ENCODE measurements at regions not wholly inside any gene's neighbourhood (a gene's known extent, or its start where the extent isn't known, plus 50 kb on each side); places are given as distances from the start of the nearest gene placed in this dataset.

DNA sequence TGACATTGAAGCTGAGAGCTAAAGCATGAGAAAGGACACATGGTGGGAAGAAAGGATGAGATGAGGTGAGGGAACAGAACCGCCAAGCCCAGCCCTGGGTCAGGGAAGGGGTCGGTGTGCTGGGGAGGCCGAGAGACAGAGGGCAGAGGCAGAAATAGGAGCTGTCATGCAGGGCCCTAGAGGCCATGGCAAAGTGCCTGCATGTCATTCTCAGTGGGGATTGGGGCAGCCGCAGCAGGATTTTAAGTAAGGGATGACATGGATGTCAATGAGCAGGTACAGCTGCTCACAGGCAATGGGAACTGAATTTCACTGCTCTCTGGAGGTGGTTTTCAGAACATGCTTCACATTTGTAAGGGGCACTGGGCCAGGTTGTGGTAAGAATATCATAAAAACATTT is 227.4 kb downstream of the RAB11FIP2 start:
- Histone ChIP-seq H3K4me3 (replicated peaks in 1 of 4; ENCODE audit: control extremely low read depth in 1 of 4, insufficient read depth in 1 of 4, low read depth in 3 of 4, low read length in 4 of 4) (no peak overlapping the region), H2AFZ (ENCODE audit: low read length) (no peak overlapping the region), H3K27ac (ENCODE audit: insufficient read depth, low read length) (no peak overlapping the region), H3K4me2 (ENCODE audit: extremely low read depth, insufficient read depth, low read length) (no peak overlapping the region), H3K27me3 (ENCODE audit: control insufficient read depth, insufficient read depth, low read length) (no peaks in the 10 kb centered on the region), H3K36me3 (ENCODE audit: control insufficient read depth, insufficient read depth, low read length) (no peaks in the 10 kb centered on the region), H3K9ac (ENCODE audit: insufficient read depth, low read length) (no peak overlapping the region), H3K79me2 (ENCODE audit: control insufficient read depth, insufficient read depth, low read length) (no peaks in the 10 kb centered on the region), H3K4me1 (ENCODE audit: control insufficient read depth, extremely low read depth, insufficient read depth, low read length) (no peaks in the 10 kb centered on the region), H3K9me3 (ENCODE audit: control insufficient read depth, insufficient read depth, low read depth, low read length) (no peaks in the 10 kb centered on the region), H4K20me1 (ENCODE audit: control insufficient read depth, extremely low read depth, insufficient read depth, low read length) (no peaks in the 10 kb centered on the region)
- TF ChIP-seq EZH2 (IDR thresholded peaks at IDR 0.05; ENCODE audit: low read length, missing control alignments), result no peak
- TF ChIP-seq, protein P1, sequence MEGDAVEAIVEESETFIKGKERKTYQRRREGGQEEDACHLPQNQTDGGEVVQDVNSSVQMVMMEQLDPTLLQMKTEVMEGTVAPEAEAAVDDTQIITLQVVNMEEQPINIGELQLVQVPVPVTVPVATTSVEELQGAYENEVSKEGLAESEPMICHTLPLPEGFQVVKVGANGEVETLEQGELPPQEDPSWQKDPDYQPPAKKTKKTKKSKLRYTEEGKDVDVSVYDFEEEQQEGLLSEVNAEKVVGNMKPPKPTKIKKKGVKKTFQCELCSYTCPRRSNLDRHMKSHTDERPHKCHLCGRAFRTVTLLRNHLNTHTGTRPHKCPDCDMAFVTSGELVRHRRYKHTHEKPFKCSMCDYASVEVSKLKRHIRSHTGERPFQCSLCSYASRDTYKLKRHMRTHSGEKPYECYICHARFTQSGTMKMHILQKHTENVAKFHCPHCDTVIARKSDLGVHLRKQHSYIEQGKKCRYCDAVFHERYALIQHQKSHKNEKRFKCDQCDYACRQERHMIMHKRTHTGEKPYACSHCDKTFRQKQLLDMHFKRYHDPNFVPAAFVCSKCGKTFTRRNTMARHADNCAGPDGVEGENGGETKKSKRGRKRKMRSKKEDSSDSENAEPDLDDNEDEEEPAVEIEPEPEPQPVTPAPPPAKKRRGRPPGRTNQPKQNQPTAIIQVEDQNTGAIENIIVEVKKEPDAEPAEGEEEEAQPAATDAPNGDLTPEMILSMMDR (conservative IDR thresholded peaks at IDR 0.05 in 1 of 2, IDR thresholded peaks at IDR 0.05 in 1 of 2; ENCODE audit: low read depth in 1 of 2, low read length in 2 of 2), result no peak
- no peak for DNase-seq (ENCODE audit: low read depth in 2 of 2)

DNA sequence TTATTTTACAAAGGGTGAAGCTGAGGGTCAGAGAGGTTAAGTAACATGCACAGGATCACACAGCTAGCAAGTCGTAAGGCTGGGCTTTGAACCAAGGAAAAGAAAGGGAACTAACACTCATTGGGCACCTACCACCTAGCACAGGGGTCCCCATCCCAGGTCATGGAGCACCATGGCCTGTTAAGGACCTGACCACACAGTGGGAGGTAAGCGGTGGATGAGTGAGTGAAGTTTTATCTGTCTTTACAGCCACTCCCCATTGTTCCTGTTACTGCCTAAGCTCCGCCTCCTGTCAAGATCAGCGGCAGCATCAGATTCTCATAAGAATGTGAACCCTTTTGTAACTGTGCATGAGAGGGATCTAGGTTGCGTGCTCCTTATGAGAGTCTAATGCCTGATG is 222.8 kb downstream of the RAB11FIP2 start:
- Histone ChIP-seq H3K4me3 (replicated peaks in 1 of 4; ENCODE audit: control extremely low read depth in 1 of 4, insufficient read depth in 1 of 4, low read depth in 3 of 4, low read length in 4 of 4) (no peak overlapping the region), H3K9ac (ENCODE audit: insufficient read depth, low read length) (no peak overlapping the region), H3K79me2 (ENCODE audit: control insufficient read depth, insufficient read depth, low read length) (no peaks in the 10 kb centered on the region), H3K9me3 (ENCODE audit: control insufficient read depth, insufficient read depth, low read depth, low read length) (no peaks in the 10 kb centered on the region), H3K4me1 (ENCODE audit: control insufficient read depth, extremely low read depth, insufficient read depth, low read length) (no peaks in the 10 kb centered on the region), H3K36me3 (ENCODE audit: control insufficient read depth, insufficient read depth, low read length) (no peaks in the 10 kb centered on the region), H3K27ac (ENCODE audit: insufficient read depth, low read length) (no peak overlapping the region), H4K20me1 (ENCODE audit: control insufficient read depth, extremely low read depth, insufficient read depth, low read length) (no peaks in the 10 kb centered on the region), H3K4me2 (ENCODE audit: extremely low read depth, insufficient read depth, low read length) (no peak overlapping the region), H3K27me3 (ENCODE audit: control insufficient read depth, insufficient read depth, low read length) (no peaks in the 10 kb centered on the region), H2AFZ (ENCODE audit: low read length) (no peak overlapping the region)
- TF ChIP-seq, protein P1 (conservative IDR thresholded peaks at IDR 0.05 in 1 of 2, IDR thresholded peaks at IDR 0.05 in 1 of 2; ENCODE audit: low read depth in 1 of 2, low read length in 2 of 2), result no peak
- no peak for TF ChIP-seq EZH2 (IDR thresholded peaks at IDR 0.05; ENCODE audit: low read length, missing control alignments)
- no peak for DNase-seq (ENCODE audit: low read depth in 2 of 2)

DNA sequence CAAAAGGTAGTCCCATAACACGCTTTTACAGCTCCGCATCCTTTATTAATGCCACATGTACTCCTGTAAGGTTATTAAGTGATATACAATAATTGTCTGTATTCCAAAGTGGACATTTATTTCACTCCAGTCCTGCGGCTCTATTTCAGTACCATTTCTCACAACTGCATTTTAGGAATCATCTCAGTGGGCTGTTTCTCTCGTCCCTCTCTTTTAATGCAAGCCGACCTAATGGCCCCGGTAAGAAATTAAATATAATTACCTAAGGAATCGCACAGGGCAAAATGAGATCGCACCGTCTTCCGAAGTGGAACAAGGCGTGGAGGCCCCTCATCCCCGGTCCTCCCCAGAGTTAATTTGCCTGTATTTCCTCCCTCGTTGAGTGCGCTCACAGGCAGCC is 216.5 kb downstream of the RAB11FIP2 start:
- no peaks in the 10 kb centered on the region for H4K20me1 ChIP-seq (ENCODE audit: control insufficient read depth, extremely low read depth, insufficient read depth, low read length)
- no peak for TF ChIP-seq EZH2 (IDR thresholded peaks at IDR 0.05; ENCODE audit: low read length, missing control alignments)
- TF ChIP-seq, protein P1 (conservative IDR thresholded peaks at IDR 0.05 in 1 of 2, IDR thresholded peaks at IDR 0.05 in 1 of 2; ENCODE audit: low read depth in 1 of 2, low read length in 2 of 2), result no peak
- no peak overlapping the region for H3K9ac ChIP-seq (ENCODE audit: insufficient read depth, low read length)
- H3K9me3 ChIP-seq (ENCODE audit: control insufficient read depth, insufficient read depth, low read depth, low read length), result no peaks in the 10 kb centered on the region
- H3K4me2 ChIP-seq (ENCODE audit: extremely low read depth, insufficient read depth, low read length), result no peak overlapping the region
- H3K79me2 ChIP-seq (ENCODE audit: control insufficient read depth, insufficient read depth, low read length), result no peaks in the 10 kb centered on the region
- no peak overlapping the region for H3K4me3 ChIP-seq (replicated peaks in 1 of 4; ENCODE audit: control extremely low read depth in 1 of 4, insufficient read depth in 1 of 4, low read depth in 3 of 4, low read length in 4 of 4)
- H3K36me3 ChIP-seq (ENCODE audit: control insufficient read depth, insufficient read depth, low read length), result no peaks in the 10 kb centered on the region
- DNase-seq (ENCODE audit: low read depth in 2 of 2), result no peak
- H3K27ac ChIP-seq (ENCODE audit: insufficient read depth, low read length), result no peak overlapping the region
- H3K27me3 ChIP-seq (ENCODE audit: control insufficient read depth, insufficient read depth, low read length), result no peaks in the 10 kb centered on the region
- no peak overlapping the region for H2AFZ ChIP-seq (ENCODE audit: low read length)
- no peaks in the 10 kb centered on the region for H3K4me1 ChIP-seq (ENCODE audit: control insufficient read depth, extremely low read depth, insufficient read depth, low read length)
